BLaER1 treated with 17β-estradiol and CSF1 and Interleukin-3, amounts not matched to agents 10 nM and 100 nM (cell line): ENCODE measurements at regions not wholly inside any gene's neighbourhood (a gene's known extent, or its start where the extent isn't known, plus 50 kb on each side); places are given as distances from the start of the nearest gene placed in this dataset.

Experiments used
- H3K27ac ChIP-seq, 11 experiments: shearing (Covaris generic); formaldehyde crosslinking; 2 replicates each; pipeline ENCODE4 v1.8.1; 2022
- H3K27me3 ChIP-seq, 11 experiments: shearing (Covaris generic); formaldehyde crosslinking; 2 replicates each; pipeline ENCODE4 v1.8.1; 2022
- H3K36me3 ChIP-seq, 11 experiments: shearing (Covaris generic); formaldehyde crosslinking; 2 replicates each; pipeline ENCODE4 v1.8.1; 2022
- H3K4me1 ChIP-seq, 10 experiments: shearing (Covaris generic); formaldehyde crosslinking; 2 replicates each; pipeline ENCODE4 v1.8.1; 2022
- H3K4me2 ChIP-seq, 11 experiments: shearing (Covaris generic); formaldehyde crosslinking; 2 replicates each; pipeline ENCODE4 v1.8.1; 2022
- H3K4me3 ChIP-seq, 10 experiments: shearing (Covaris generic); formaldehyde crosslinking; 2 replicates each; pipeline ENCODE4 v1.8.1; 2022
- H3K9ac ChIP-seq, 11 experiments: shearing (Covaris generic); formaldehyde crosslinking; 2 replicates each; pipeline ENCODE4 v1.8.1; 2022
- H3K9me3 ChIP-seq, 11 experiments: shearing (Covaris generic); formaldehyde crosslinking; replicated peaks in 1 of 11; 2 replicates each; pipeline ENCODE4 v1.8.1; 2022
- H4K20me1 ChIP-seq, 11 experiments: shearing (Covaris generic); formaldehyde crosslinking; 2 replicates each; pipeline ENCODE4 v1.8.1; 2022
- Cebpa-rat ChIP-seq, 11 experiments: shearing (Covaris generic); IDR thresholded peaks; 2 replicates each; pipeline ENCODE4 v1.8.1; 2022

- H3K4me2 ChIP-seq = no peak overlapping the region
- H3K27ac ChIP-seq = no peak overlapping the region
- H4K20me1 ChIP-seq = no peaks in the 10 kb centered on the region
- peaks cover 0 to 1% (median 0%) of the 10 kb centered on the region in 10 experiments; a peak in 3 of 20 replicates for H3K4me1 ChIP-seq
- peaks cover 0 to 3% (median 0%) of the 10 kb centered on the region in 11 experiments; a peak in 1 of 22 replicates for H3K36me3 ChIP-seq
- H3K9me3 ChIP-seq = peaks cover 81 to 90% (median 89%) of the 10 kb centered on the region in 11 experiments
- H3K4me3 ChIP-seq = no peak overlapping the region
- H3K27me3 ChIP-seq = no peaks in the 10 kb centered on the region
- TF ChIP-seq Cebpa-rat (IDR thresholded peaks at IDR 0.05) = no peak
- H3K9ac ChIP-seq = no peak overlapping the region
Measured at GRCh38 chr2:105989070-105989469, 205.0 kb downstream of the UXS1 start.

- peaks cover 0 to 11% (median 10%) of the 10 kb centered on the region in 10 experiments; a peak in 15 of 20 replicates for H3K4me1 ChIP-seq
- H3K9me3 ChIP-seq = peaks cover 44 to 64% (median 51%) of the 10 kb centered on the region in 11 experiments
- H3K36me3 ChIP-seq = no peaks in the 10 kb centered on the region; a peak in 1 of 22 replicates
- no peak overlapping the region for H3K9ac ChIP-seq
- no peak overlapping the region for H3K4me2 ChIP-seq
- H3K4me3 ChIP-seq = no peak overlapping the region
- H3K27me3 ChIP-seq = no peaks in the 10 kb centered on the region
- no peak for TF ChIP-seq Cebpa-rat (IDR thresholded peaks at IDR 0.05)
- H4K20me1 ChIP-seq = no peaks in the 10 kb centered on the region
- no peak overlapping the region for H3K27ac ChIP-seq
Measured at GRCh38 chr2:105977807-105978206, 216.3 kb downstream of the UXS1 start.

- H3K9ac ChIP-seq = no peak overlapping the region
- H3K4me1 ChIP-seq = peaks cover 3 to 17% (median 16%) of the 10 kb centered on the region in 10 experiments
- H3K27ac ChIP-seq = no peak overlapping the region
- no peaks in the 10 kb centered on the region for H3K27me3 ChIP-seq
- H3K4me3 ChIP-seq = no peak overlapping the region
- no peak overlapping the region for H3K4me2 ChIP-seq
- H4K20me1 ChIP-seq = no peaks in the 10 kb centered on the region
- no peaks in the 10 kb centered on the region; a peak in 1 of 22 replicates for H3K36me3 ChIP-seq
- H3K9me3 ChIP-seq = peaks cover 44 to 58% (median 51%) of the 10 kb centered on the region in 11 experiments
- no peak for TF ChIP-seq Cebpa-rat (IDR thresholded peaks at IDR 0.05)
Measured at GRCh38 chr2:105977212-105977611, 216.9 kb downstream of the UXS1 start.

DNA sequence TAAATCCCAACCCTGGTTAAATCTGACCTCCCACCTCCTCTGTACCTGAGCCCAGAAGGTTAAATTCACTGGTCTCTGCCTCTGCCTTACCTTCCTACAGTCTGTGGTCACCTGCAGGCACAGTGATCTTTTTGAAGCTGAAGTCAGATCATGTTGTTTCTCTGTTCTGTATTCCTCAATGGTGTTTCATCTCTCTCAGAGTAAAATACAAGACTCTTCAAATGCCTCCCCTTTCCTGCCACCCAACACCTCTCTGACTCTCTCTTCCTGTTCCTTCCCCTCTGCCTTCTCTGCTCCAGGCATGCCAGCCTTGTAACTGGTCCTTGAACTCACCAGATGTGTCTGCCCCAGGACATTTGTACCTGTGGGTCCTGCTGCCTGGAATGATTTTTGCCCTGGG is 219.3 kb downstream of the UXS1 start:
- TF ChIP-seq Cebpa-rat (IDR thresholded peaks at IDR 0.05) = no peak
- no peaks in the 10 kb centered on the region for H4K20me1 ChIP-seq

GRCh38 chr2:105972927-105973326 is 221.2 kb downstream of the UXS1 start:
- peak overlapping the region in 10 of 11 experiments; percentile 3 to 64 (median 48); a peak in 17 of 22 replicates for H3K4me2 ChIP-seq

More for the DNA sequence above, 219.3 kb downstream of the UXS1 start:
- H3K27ac ChIP-seq = no peak overlapping the region
- no peak overlapping the region for H3K4me2 ChIP-seq
- no peak overlapping the region for H3K9ac ChIP-seq
- no peaks in the 10 kb centered on the region for H3K27me3 ChIP-seq
- peaks cover 6 to 24% (median 22%) of the 10 kb centered on the region in 10 experiments for H3K4me1 ChIP-seq
- H3K9me3 ChIP-seq = peaks cover 30 to 43% (median 36%) of the 10 kb centered on the region in 11 experiments
- no peaks in the 10 kb centered on the region; a peak in 1 of 22 replicates for H3K36me3 ChIP-seq
- no peak overlapping the region for H3K4me3 ChIP-seq

DNA sequence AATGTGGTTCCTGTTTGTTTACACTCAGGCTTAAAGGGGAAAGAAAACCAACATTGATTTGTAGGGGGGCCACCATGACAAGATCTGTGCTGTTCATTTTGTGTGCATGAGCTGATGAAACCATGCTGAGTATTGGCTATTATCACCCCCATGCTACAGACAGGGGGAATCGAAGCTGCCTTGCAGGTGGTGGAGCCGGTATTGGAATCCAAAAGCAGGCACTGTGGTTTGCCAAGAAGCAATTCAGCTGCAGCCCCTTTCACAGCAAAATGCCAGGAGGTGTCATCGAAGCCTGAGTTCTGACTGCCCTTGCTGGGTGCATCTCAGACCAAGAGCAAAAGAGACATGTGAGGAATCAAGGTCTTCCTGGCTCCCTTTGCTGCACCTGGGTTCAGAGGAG is 221.9 kb downstream of the UXS1 start:
- Histone ChIP-seq H3K4me1 (peaks cover 6 to 24% (median 22%) of the 10 kb centered on the region in 10 experiments), H3K36me3 (no peaks in the 10 kb centered on the region; a peak in 1 of 22 replicates), H3K4me3 (no peak overlapping the region), H3K9ac (no peak overlapping the region), H3K4me2 (peak overlapping the region; percentile 3 to 64 (median 47); a peak in 21 of 22 replicates), H3K9me3 (peaks cover 15 to 27% (median 20%) of the 10 kb centered on the region in 11 experiments), H3K27me3 (no peaks in the 10 kb centered on the region), H3K27ac (no peak overlapping the region), H4K20me1 (no peaks in the 10 kb centered on the region)
- TF ChIP-seq Cebpa-rat (IDR thresholded peaks at IDR 0.05) = no peak

More at GRCh38 chr2:105972927-105973326, 221.2 kb downstream of the UXS1 start:
- H4K20me1 ChIP-seq = no peaks in the 10 kb centered on the region
- H3K4me3 ChIP-seq = no peak overlapping the region
- H3K36me3 ChIP-seq = no peaks in the 10 kb centered on the region; a peak in 1 of 22 replicates
- TF ChIP-seq Cebpa-rat (IDR thresholded peaks at IDR 0.05) = no peak
- H3K4me1 ChIP-seq = peaks cover 6 to 24% (median 22%) of the 10 kb centered on the region in 10 experiments
- H3K27me3 ChIP-seq = no peaks in the 10 kb centered on the region
- H3K27ac ChIP-seq = no peak overlapping the region
- H3K9ac ChIP-seq = no peak overlapping the region
- H3K9me3 ChIP-seq = peaks cover 22 to 34% (median 27%) of the 10 kb centered on the region in 11 experiments

GRCh38 chr2:105969552-105969951 is 224.5 kb downstream of the UXS1 start:
- Histone ChIP-seq H3K27ac (no peak overlapping the region), H3K4me1 (peaks cover 6 to 24% (median 22%) of the 10 kb centered on the region in 10 experiments), H3K4me3 (no peak overlapping the region), H4K20me1 (no peaks in the 10 kb centered on the region), H3K27me3 (no peaks in the 10 kb centered on the region), H3K36me3 (no peaks in the 10 kb centered on the region), H3K9me3 (peaks cover 9 to 16% (median 13%) of the 10 kb centered on the region in 11 experiments), H3K9ac (no peak overlapping the region), H3K4me2 (no peak overlapping the region)
- TF ChIP-seq Cebpa-rat (IDR thresholded peaks at IDR 0.05) = no peak

- no peak overlapping the region for H3K9ac ChIP-seq
- no peak overlapping the region for H3K4me2 ChIP-seq
- no peaks in the 10 kb centered on the region for H3K4me1 ChIP-seq
- TF ChIP-seq Cebpa-rat (IDR thresholded peaks at IDR 0.05) = no peak
- no peak overlapping the region for H3K4me3 ChIP-seq
- H3K36me3 ChIP-seq = no peaks in the 10 kb centered on the region
- peaks cover 0 to 9% (median 5%) of the 10 kb centered on the region in 11 experiments; a peak in 4 of 22 replicates for H3K9me3 ChIP-seq
- no peak overlapping the region for H3K27ac ChIP-seq
- no peaks in the 10 kb centered on the region for H4K20me1 ChIP-seq
- no peaks in the 10 kb centered on the region for H3K27me3 ChIP-seq
Measured at GRCh38 chr2:105962221-105962620, 217.5 kb downstream of the NCK2 start.

DNA sequence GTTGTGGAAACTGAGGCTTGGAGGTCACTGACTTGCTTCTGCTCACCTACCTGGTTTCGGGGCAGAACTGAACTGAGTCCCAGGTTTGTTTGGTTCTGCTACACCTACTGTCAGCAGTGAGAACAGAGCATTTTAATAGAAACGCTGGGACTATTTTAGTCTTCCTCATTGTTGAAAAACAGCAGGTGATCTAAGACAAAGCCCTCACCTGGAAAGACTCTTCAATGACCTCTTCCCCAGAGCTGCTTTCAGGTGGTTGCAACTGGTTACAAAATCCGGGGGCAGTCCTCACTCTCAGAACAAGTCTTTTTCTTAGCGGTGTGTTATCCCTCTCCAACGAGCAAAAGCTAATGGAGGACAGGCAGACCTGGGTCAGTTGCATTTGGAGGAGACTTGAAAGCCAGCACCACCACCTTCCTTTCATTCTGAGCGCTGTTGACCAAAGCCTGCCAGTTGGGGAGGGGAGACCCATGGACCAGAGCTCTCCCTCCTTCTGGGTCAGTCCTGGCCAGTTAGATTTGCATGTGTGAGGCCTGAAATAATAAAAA is 217.0 kb downstream of the NCK2 start:
- H3K27ac ChIP-seq = no peak overlapping the region
- TF ChIP-seq Cebpa-rat (IDR thresholded peaks at IDR 0.05) = no peak

GRCh38 chr2:105959357-105959756 is 214.6 kb downstream of the NCK2 start:
- Histone ChIP-seq H3K27ac (no peak overlapping the region), H3K27me3 (no peaks in the 10 kb centered on the region), H3K4me1 (peaks cover 0 to 6% (median 0%) of the 10 kb centered on the region in 10 experiments; a peak in 2 of 20 replicates), H3K36me3 (no peaks in the 10 kb centered on the region), H4K20me1 (no peaks in the 10 kb centered on the region), H3K4me2 (no peak overlapping the region), H3K9me3 (peaks cover 0 to 9% (median 5%) of the 10 kb centered on the region in 11 experiments; a peak in 4 of 22 replicates), H3K4me3 (no peak overlapping the region), H3K9ac (no peak overlapping the region)
- TF ChIP-seq Cebpa-rat (IDR thresholded peaks at IDR 0.05) = no peak

More for the DNA sequence above, 217.0 kb downstream of the NCK2 start:
- H3K4me3 ChIP-seq = no peak overlapping the region
- H3K27me3 ChIP-seq = no peaks in the 10 kb centered on the region
- no peaks in the 10 kb centered on the region for H4K20me1 ChIP-seq
- H3K9ac ChIP-seq = no peak overlapping the region
- H3K4me1 ChIP-seq = no peaks in the 10 kb centered on the region
- H3K36me3 ChIP-seq = no peaks in the 10 kb centered on the region
- no peak overlapping the region for H3K4me2 ChIP-seq
- H3K9me3 ChIP-seq = peaks cover 0 to 9% (median 5%) of the 10 kb centered on the region in 11 experiments; a peak in 4 of 22 replicates
